Neural progenitor cell (in vitro differentiated cells): ENCODE measurements at regions not wholly inside any gene's neighbourhood (a gene's known extent, or its start where the extent isn't known, plus 50 kb on each side); places are given as distances from the start of the nearest gene placed in this dataset.

Source experiments
- DNase-seq: peaks from one replicate; pipeline ENCODE4 v3.0.0-alpha.2; 2016; ENCODE audit warnings: low spot score
- H2AFZ ChIP-seq: fragments of 200-600 bp; sonication (generic); replicated peaks from 2 replicates; pipeline ENCODE4 v1.6.1; 2016; ENCODE audit warnings: antibody characterized with exemption
- H3F3A ChIP-seq: fragments of 200-600 bp; sonication (generic); 2 replicates; pipeline ENCODE4 v1.6.1; 2016; ENCODE audit warnings: antibody characterized with exemption, low read depth
- H3K27ac ChIP-seq: fragments of 200-600 bp; sonication (generic); 2 replicates; pipeline ENCODE4 v1.5.1; 2016; ENCODE audit warnings: mild to moderate bottlenecking
- H3K27me3 ChIP-seq: fragments of 200-600 bp; sonication (generic); 2 replicates; pipeline ENCODE4 v1.6.1; 2016; ENCODE audit warnings: mild to moderate bottlenecking, moderate library complexity
- H3K36me3 ChIP-seq: fragments of 200-600 bp; sonication (generic); 2 replicates; pipeline ENCODE4 v1.5.1; 2016
- H3K4me1 ChIP-seq: fragments of 200-600 bp; sonication (generic); 2 replicates; pipeline ENCODE4 v1.6.1; 2016; ENCODE audit warnings: mixed run types
- H3K4me2 ChIP-seq: fragments of 200-600 bp; sonication (generic); 2 replicates; pipeline ENCODE4 v1.6.1; 2016
- H3K4me3 ChIP-seq: fragments of 200-600 bp; sonication (generic); 2 replicates; pipeline ENCODE4 v1.5.1; 2016
- H3K79me2 ChIP-seq: fragments of 200-600 bp; sonication (generic); 2 replicates; pipeline ENCODE4 v1.6.1; 2016; ENCODE audit warnings: low read depth
- H3K9ac ChIP-seq: fragments of 200-600 bp; sonication (generic); 2 replicates; pipeline ENCODE4 v1.6.1; 2016
- H3K9me3 ChIP-seq: fragments of 200-600 bp; sonication (generic); 2 replicates; pipeline ENCODE4 v1.5.1; 2016; ENCODE audit warnings: low read depth
- H4K20me1 ChIP-seq: fragments of 200-600 bp; sonication (generic); 2 replicates; pipeline ENCODE4 v1.6.1; 2016; ENCODE audit warnings: low read depth
- H3K27ac Mint-ChIP-seq: 3 replicates; pipeline ENCODE4 v1.8.0; 2021; ENCODE audit warnings: mixed read lengths
- H3K27me3 Mint-ChIP-seq: 2 replicates; pipeline ENCODE4 v1.8.0; 2022; ENCODE audit warnings: low read depth, mild to moderate bottlenecking, inconsistent platforms, moderate library complexity, mixed read lengths; ENCODE audit not compliant: insufficient read depth
- H3K36me3 Mint-ChIP-seq: 3 replicates; pipeline ENCODE4 v1.8.0; 2021; ENCODE audit warnings: mixed read lengths
- H3K4me1 Mint-ChIP-seq: 3 replicates; pipeline ENCODE4 v1.8.0; 2021; ENCODE audit warnings: mixed read lengths
- H3K4me3 Mint-ChIP-seq: 3 replicates; pipeline ENCODE4 v1.8.0; 2021; ENCODE audit warnings: mild to moderate bottlenecking, moderate library complexity, mixed read lengths
- H3K9me3 Mint-ChIP-seq: 3 replicates; pipeline ENCODE4 v1.8.0; 2020; ENCODE audit warnings: mixed read lengths
- EZH2 ChIP-seq: fragments of 200-600 bp; sonication (generic); IDR thresholded peaks from 2 replicates; pipeline ENCODE4 v1.6.1; 2017; ENCODE audit warnings: antibody characterized with exemption, mild to moderate bottlenecking, moderate library complexity
- EZH2phosphoT487 ChIP-seq: fragments of 200-600 bp; sonication (generic); IDR thresholded peaks from 2 replicates; pipeline ENCODE4 v1.6.1; 2017; ENCODE audit warnings: antibody characterized with exemption
- TF ChIP-seq, protein P1 (sequence below): fragments of 200-600 bp; sonication (generic); IDR thresholded peaks from 2 replicates; pipeline ENCODE4 v1.5.1; 2017; ENCODE audit warnings: antibody characterized with exemption, mild to moderate bottlenecking

DNA sequence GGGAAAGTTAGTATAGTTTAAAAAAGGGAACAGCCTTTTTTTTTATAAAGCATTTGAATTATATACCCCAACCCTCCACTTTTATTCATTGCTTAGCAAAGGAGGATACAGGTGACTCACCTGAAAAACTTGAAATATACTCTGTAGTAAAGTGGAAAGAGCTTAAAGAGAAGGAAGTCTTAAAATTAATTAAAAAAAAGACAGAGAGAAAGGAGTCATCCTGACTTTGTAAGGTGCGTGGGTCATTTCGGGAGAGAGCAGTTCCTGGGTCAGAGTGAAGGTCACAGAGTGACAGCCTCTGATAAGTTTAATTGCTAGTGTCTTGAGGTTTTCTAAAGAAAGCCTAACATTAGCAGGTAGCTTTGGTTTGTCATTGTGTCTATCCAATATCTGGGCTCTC lies 310.3 kb downstream of the KLF5 start:
- Mint-ChIP-seq H3K4me3 (no peak overlapping the region), H3K27me3 (no peaks in the 10 kb centered on the region), H3K4me1 (no peaks in the 10 kb centered on the region), H3K27ac (no peak overlapping the region), H3K36me3 (no peaks in the 10 kb centered on the region), H3K9me3 (no peaks in the 10 kb centered on the region)
- no peak overlapping the region for H3K27ac ChIP-seq
- TF ChIP-seq EZH2phosphoT487 (no peak), EZH2 (no peak)
- TF ChIP-seq, protein P1, sequence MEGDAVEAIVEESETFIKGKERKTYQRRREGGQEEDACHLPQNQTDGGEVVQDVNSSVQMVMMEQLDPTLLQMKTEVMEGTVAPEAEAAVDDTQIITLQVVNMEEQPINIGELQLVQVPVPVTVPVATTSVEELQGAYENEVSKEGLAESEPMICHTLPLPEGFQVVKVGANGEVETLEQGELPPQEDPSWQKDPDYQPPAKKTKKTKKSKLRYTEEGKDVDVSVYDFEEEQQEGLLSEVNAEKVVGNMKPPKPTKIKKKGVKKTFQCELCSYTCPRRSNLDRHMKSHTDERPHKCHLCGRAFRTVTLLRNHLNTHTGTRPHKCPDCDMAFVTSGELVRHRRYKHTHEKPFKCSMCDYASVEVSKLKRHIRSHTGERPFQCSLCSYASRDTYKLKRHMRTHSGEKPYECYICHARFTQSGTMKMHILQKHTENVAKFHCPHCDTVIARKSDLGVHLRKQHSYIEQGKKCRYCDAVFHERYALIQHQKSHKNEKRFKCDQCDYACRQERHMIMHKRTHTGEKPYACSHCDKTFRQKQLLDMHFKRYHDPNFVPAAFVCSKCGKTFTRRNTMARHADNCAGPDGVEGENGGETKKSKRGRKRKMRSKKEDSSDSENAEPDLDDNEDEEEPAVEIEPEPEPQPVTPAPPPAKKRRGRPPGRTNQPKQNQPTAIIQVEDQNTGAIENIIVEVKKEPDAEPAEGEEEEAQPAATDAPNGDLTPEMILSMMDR = no peak
- no peak for DNase-seq
- H2AFZ ChIP-seq = no peak overlapping the region
- no peaks in the 10 kb centered on the region for H3K27me3 ChIP-seq
- H3K79me2 ChIP-seq = no peaks in the 10 kb centered on the region
- no peak overlapping the region for H3K4me3 ChIP-seq
- no peaks in the 10 kb centered on the region for H3K36me3 ChIP-seq
- no peak overlapping the region for H3K9ac ChIP-seq
- H4K20me1 ChIP-seq = no peaks in the 10 kb centered on the region
- H3K4me2 ChIP-seq = no peak overlapping the region
- no peaks in the 10 kb centered on the region for H3F3A ChIP-seq
- H3K9me3 ChIP-seq = no peaks in the 10 kb centered on the region
- no peaks in the 10 kb centered on the region for H3K4me1 ChIP-seq

DNA sequence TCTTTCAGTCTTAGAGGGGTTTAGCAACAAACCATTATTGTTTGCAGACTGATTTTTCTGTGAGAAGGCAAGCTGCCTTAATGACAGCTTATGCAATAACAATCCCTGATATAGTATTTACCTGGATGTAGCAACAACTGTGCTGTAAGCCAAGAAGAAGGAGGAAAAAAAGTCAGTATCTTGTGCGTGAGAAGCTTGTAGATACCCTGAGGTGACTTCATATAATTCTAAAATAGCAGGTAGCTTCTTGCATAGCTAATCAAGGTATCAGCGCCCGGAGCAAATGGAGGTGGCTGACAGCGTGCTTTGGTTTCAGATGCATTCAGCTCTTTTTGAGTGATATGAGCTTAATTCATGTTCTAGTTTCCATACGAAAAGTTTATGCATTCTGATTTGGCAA lies 309.8 kb downstream of the KLF5 start:
- H3K9ac ChIP-seq = no peak overlapping the region
- Mint-ChIP-seq H3K4me3 (no peak overlapping the region), H3K4me1 (no peaks in the 10 kb centered on the region), H3K27me3 (no peaks in the 10 kb centered on the region), H3K27ac (no peak overlapping the region), H3K36me3 (no peaks in the 10 kb centered on the region), H3K9me3 (no peaks in the 10 kb centered on the region)
- no peaks in the 10 kb centered on the region for H4K20me1 ChIP-seq
- no peaks in the 10 kb centered on the region for H3K36me3 ChIP-seq
- no peak overlapping the region for H3K27ac ChIP-seq
- no peaks in the 10 kb centered on the region for H3K79me2 ChIP-seq
- no peak overlapping the region for H3K4me3 ChIP-seq
- TF ChIP-seq EZH2phosphoT487 (no peak), EZH2 (no peak)
- TF ChIP-seq, protein P1 = no peak
- DNase-seq = no peak
- H3K27me3 ChIP-seq = no peaks in the 10 kb centered on the region
- no peaks in the 10 kb centered on the region for H3K9me3 ChIP-seq
- H3K4me1 ChIP-seq = no peaks in the 10 kb centered on the region
- no peaks in the 10 kb centered on the region for H3F3A ChIP-seq
- H3K4me2 ChIP-seq = no peak overlapping the region
- no peak overlapping the region for H2AFZ ChIP-seq

GRCh38 chr13:73367886-73368285 lies 309.1 kb downstream of the KLF5 start:
- Histone ChIP-seq H3K36me3 (no peaks in the 10 kb centered on the region), H2AFZ (no peak overlapping the region), H3K27me3 (no peaks in the 10 kb centered on the region), H3K4me1 (no peaks in the 10 kb centered on the region), H3K27ac (no peak overlapping the region), H4K20me1 (no peaks in the 10 kb centered on the region), H3F3A (no peaks in the 10 kb centered on the region), H3K9ac (no peak overlapping the region), H3K79me2 (no peaks in the 10 kb centered on the region), H3K4me2 (no peak overlapping the region), H3K4me3 (no peak overlapping the region), H3K9me3 (no peaks in the 10 kb centered on the region)
- H3K27me3 Mint-ChIP-seq = no peaks in the 10 kb centered on the region
- H3K4me1 Mint-ChIP-seq = no peaks in the 10 kb centered on the region
- no peak for DNase-seq
- H3K27ac Mint-ChIP-seq = no peak overlapping the region
- no peaks in the 10 kb centered on the region for H3K9me3 Mint-ChIP-seq
- H3K36me3 Mint-ChIP-seq = no peaks in the 10 kb centered on the region
- no peak overlapping the region for H3K4me3 Mint-ChIP-seq
- no peak for TF ChIP-seq EZH2
- TF ChIP-seq, protein P1 = no peak
- no peak for TF ChIP-seq EZH2phosphoT487

DNA sequence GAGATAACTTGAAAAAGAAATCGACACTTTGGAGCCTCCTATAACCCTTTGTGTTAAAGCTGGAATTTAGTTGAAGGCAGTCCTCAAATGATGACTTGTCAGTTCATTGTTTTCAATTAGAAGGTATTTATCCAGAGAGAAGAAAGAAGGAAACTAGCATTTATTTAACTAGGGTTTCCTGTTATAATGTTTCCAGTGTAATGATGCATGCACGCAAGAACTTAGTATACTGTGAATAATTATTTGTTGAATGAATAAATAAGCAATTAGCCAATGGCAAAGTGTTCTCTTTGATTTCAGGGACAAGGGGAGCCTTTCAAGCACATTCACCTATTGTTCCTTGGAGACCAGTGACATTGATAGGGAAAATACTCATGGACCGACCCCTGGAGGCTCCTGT lies 307.4 kb downstream of the KLF5 start:
- Histone ChIP-seq H3K9me3 (no peaks in the 10 kb centered on the region), H3K9ac (no peak overlapping the region), H3K4me3 (no peak overlapping the region), H3F3A (no peaks in the 10 kb centered on the region), H3K27ac (no peak overlapping the region), H2AFZ (no peak overlapping the region), H4K20me1 (no peaks in the 10 kb centered on the region), H3K4me1 (no peaks in the 10 kb centered on the region), H3K27me3 (no peaks in the 10 kb centered on the region), H3K79me2 (no peaks in the 10 kb centered on the region), H3K36me3 (no peaks in the 10 kb centered on the region), H3K4me2 (no peak overlapping the region)
- Mint-ChIP-seq H3K4me3 (no peak overlapping the region), H3K27me3 (no peaks in the 10 kb centered on the region), H3K4me1 (no peaks in the 10 kb centered on the region), H3K36me3 (no peaks in the 10 kb centered on the region), H3K27ac (no peak overlapping the region), H3K9me3 (no peaks in the 10 kb centered on the region)
- no peak for DNase-seq
- TF ChIP-seq, protein P1 = no peak
- TF ChIP-seq EZH2 (no peak), EZH2phosphoT487 (no peak)
